Esophagus squamous epithelium (tissue), 4 donors: ENCODE measurements at regions not wholly inside any gene's neighbourhood (a gene's known extent, or its start where the extent isn't known, plus 50 kb on each side); places are given as distances from the start of the nearest gene placed in this dataset.

Source experiments
- POLR2A ChIP-seq, 4 donors: fragments of 450-650 bp; IDR thresholded peaks; one replicate each; pipeline ENCODE4 v1.6.1; 2017; ENCODE audit warnings: antibody characterized with exemption in 4 of 4, mild to moderate bottlenecking in 4 of 4, moderate library complexity in 3 of 4
- TF ChIP-seq, protein P1 (sequence below), 6 experiments: fragments of 450-650 bp in 4 of 6; fragments of 200-600 bp in 2 of 6; sonication (generic) in 2 of 6; IDR thresholded peaks; one replicate each; pipeline ENCODE4 v1.5.1; 2016 to 2019; ENCODE audit warnings: antibody characterized with exemption in 6 of 6, mild to moderate bottlenecking in 4 of 6, moderate library complexity in 4 of 6

- TF ChIP-seq POLR2A (IDR thresholded peaks at IDR 0.05), result no peak
- TF ChIP-seq, protein P1, sequence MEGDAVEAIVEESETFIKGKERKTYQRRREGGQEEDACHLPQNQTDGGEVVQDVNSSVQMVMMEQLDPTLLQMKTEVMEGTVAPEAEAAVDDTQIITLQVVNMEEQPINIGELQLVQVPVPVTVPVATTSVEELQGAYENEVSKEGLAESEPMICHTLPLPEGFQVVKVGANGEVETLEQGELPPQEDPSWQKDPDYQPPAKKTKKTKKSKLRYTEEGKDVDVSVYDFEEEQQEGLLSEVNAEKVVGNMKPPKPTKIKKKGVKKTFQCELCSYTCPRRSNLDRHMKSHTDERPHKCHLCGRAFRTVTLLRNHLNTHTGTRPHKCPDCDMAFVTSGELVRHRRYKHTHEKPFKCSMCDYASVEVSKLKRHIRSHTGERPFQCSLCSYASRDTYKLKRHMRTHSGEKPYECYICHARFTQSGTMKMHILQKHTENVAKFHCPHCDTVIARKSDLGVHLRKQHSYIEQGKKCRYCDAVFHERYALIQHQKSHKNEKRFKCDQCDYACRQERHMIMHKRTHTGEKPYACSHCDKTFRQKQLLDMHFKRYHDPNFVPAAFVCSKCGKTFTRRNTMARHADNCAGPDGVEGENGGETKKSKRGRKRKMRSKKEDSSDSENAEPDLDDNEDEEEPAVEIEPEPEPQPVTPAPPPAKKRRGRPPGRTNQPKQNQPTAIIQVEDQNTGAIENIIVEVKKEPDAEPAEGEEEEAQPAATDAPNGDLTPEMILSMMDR (IDR thresholded peaks at IDR 0.05), result no peak
Observed at GRCh38 chr10:4240608-4241197, 455.7 kb upstream of the KLF6 start.
